RPMI8226 (cell line): ENCODE measurements at regions not wholly inside any gene's neighbourhood (a gene's known extent, or its start where the extent isn't known, plus 50 kb on each side); places are given as distances from the start of the nearest gene placed in this dataset.
"Not testable (repeated sequence)": the region's sequence is repeated elsewhere in the genome, so short reads cannot be mapped to it uniquely, and the experiment has no call there.

Experiments used
- DNase-seq: peaks from one replicate; pipeline ENCODE4 v3.0.0-alpha.2; 2015

DNA sequence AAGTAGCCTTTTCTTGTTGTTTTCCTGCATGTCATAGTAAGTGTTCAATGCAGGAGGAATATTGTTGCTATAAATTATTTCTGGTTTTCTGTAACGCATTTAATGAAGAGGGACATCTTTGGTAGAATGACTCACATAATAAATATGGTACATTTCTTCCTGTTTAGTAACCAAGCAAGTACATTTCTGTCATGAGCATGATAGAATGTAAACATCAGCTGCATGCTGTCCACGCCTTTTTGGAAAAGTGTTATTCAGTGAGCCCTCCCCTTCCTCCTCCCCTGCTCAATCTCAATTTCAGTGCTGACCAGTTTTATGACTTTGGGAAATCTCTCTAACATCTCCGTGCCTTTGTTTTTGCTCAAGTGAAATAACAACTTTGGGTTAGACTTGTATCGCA is 664.0 kb downstream of the XPNPEP1 start:
- no peak for DNase-seq

DNA sequence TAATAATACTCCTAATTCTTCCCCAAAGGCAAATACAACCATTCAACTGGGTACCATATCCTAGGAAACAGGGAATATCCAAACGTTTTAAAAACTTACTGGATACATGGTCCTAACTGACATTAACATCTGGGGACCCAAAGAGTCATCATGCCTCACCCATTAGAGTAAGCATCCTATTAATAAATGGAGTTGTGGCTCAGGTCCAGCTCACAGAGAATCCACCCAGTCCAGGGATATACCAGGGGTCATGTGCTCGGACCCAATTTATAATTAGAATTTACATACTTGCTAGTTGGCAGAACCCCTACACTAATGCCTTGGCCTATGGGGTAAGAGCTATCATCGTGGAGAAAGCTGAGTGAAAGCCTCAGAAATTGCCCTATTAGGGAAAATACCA is 670.0 kb downstream of the XPNPEP1 start:
- DNase-seq, result no peak

DNA sequence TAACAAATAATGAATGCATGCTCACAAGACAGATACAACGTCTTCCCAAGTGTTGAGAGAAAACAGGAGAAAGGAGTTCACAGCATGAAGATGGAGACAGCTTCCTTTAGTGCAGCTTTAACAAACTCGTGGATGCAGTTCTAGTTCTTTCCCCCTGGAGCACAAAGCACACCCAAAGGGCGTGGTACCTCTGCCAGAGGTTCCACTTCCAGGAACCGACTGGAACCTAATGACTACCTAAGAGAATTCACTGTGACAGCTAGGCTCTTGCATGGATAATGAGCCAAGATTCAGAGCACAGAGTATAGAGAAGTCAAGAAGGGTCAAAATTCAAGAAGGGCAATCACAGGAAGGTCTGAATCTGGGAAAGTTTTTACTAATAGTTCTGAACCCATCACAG is 673.2 kb downstream of the XPNPEP1 start:
- DNase-seq, result no peak

DNA sequence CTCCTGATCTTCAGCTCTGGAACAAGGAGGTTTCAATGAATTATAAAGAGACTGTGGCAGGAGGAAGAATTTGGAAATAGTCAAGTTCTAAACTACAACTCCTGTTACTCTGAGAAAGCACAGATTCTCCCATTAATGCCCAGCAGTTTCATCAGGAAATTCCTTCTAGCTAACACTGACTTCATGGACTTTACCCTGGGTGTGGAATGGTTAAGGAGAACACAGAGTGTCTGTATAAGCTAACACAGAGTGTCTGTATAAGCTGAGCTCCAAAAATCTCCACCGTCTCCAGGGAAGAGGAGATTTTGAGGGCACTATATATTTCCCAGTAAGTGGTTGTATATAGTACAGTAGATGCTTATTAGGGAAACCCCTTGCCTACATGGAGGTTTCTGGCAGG is 675.5 kb downstream of the XPNPEP1 start:
- no peak for DNase-seq

DNA sequence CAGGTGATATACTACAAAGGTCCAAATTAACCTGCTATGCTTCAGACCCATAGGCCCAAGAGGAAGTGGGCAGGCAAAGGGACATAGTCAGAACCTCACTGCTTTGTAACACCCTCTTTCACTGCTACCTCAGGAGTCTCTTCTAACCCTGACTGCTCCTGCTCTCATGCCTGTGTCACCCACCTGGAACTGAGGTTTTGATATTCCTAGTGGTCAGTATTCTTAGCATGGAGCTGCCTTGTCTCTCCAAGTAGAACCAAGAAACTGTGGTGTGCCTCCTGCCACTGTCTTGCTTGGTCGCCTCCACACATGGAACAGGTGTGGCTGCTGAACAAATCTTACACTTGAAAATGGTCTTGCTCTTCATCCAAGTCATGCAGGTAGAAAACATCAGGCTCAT is 677.5 kb downstream of the XPNPEP1 start:
- DNase-seq, result no peak

DNA sequence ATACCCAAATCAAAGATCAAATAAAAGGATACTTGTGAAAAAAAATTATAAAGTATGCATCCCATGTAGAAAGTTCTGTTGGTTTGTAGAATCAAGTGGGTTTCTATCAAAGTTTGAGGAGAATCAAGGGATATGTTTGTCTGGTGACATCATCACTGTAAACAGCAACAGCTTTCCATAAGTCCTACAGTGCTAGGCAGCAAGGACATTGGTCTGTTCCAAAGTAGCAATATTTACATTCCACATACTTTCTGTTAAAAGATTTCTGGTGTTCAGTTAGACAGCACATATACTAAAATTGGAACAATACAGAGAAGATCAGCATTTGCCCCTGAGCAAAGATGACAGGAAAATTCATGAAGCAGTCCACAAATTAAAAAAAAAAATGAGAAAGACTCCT is 683.9 kb downstream of the XPNPEP1 start:
- no peak for DNase-seq

DNA sequence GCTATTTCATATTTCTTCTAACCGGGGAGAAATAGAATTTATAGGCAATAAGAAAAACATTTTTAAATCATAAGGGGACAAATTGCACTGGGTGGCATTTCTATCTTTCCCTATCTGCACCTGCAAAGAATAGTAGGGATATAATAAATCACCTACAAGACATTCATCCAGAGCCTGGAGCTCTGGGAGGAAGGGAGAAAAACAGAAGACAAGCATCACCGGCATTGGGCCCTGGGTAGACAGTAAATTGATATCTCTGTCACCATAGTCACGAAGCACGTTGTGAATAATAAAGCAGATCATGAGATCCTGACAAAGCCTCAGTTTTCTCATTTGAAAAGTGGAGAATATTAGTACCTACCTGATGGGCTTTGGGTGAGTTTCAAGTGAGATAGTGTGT is 685.6 kb downstream of the XPNPEP1 start:
- DNase-seq, result no peak

DNA sequence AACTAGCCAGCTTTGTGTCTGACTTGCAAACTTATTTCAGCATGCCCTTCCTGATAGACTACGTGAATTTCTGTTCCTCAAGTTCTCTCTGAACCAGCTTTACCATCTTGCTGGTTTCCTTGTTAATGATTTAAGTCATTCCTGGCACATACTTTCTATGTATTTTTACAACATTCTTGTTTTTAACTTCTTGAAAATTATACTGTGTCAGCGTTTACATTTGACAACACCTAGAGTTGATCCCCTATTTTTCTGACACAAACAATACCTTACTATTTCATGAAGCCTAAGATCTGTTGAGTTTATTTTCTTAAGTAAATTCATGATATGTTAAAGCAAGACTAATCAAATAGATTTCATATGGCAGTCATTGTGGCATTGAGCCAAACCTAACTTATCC is 686.3 kb downstream of the XPNPEP1 start:
- no peak for DNase-seq

DNA sequence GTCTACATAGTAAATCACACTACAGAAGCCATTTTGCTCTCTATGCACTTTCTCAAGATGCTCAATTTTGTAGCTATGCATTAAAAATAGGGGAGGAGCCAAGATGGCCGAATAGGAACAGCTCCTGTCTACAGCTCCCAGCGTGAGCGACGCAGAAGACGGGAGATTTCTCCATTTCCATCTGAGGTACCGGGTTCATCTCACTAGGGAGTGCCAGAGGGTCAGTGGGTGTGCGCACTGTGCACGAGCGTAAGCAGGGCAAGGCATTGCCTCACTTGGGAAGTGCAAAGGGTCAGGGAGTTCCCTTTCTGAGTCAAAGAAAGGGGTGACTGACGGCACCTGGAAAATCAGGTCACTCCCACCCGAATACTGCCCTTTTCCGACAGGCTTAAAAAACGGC is 699.8 kb downstream of the XPNPEP1 start:
- DNase-seq, result not testable (repeated sequence)

DNA sequence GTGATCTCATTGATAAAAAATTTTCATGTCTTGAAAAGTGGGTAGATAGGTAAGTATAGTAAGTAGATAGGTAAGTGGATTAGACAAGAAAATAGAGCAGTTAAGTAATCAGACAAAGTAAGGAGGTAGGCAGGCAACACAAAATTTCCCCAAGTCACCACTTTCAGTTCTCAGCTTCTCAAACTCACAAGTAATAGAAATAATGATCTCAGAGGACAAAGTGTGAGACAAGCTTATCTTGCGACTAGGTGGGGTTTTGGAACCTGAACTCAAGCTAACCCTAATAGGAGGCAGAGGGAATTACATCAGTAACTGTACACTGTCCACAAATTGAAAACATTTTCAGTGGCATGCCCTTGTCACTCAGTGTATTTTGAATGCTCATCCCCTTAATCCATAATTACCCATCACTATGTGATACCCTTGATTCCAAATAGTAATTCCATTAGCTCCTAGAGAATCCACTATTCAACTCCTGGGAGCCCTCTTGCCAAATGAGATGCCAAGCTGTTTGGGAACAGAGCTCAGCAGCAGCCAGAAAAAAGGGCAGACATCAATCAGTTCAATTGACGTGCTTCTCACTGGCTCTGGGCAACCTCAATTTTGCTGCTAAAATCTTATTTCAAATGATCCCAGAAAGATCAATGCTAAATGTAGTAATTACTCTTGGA is 703.2 kb downstream of the XPNPEP1 start:
- no peak for DNase-seq

DNA sequence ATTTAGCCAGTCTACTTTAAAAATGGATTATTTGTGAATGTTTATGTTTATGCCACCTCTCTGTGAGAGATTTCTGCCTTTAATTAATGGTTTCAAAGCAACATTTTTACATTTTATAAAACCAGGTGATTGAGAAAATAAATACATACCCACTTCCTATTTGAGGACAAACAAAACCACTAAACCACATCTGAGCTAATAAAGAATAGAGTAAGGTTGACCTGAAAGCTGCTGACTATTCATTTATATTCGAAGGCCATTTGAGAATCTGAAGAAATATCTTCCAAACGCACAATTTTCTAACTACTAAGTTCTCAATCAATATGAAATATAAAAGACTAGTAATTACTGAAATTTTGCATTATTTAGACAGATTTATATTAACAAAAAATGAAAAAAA is 705.1 kb downstream of the XPNPEP1 start:
- no peak for DNase-seq

DNA sequence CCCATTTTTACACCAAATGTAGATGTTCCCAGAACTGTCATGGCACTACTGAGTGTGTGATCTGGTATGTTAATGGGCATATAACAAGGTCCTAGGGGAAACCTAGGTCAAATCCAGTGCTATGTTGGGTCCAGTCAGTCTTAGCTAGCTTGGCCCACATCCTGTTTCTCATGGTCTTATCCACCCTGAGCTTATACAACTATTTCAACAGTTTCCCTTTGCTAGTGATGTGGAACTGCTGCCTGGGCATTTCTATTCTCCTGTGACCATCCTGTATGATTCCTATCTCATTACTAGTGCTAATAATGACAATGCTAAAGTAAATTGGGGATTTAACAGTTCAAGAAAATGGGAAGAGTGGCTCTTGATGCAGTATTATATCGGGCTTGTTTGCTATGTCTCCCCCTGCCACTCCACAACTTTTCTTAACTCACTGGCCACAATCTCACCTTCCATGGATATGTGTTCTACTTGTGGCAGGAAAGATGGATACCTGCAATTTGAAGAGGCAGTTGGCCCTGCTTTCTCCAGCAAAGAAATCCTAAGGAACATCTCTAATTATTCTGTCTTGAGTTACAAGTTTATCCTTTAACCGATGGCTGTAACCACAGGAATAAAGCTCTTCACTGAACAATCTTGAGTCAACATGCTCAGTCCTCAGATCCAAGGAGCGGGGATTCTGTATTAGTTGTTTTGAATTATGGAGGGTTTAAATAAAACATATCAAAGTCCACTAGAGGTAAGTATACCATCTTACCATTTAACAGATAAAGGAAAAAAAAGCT is 707.8 kb downstream of the XPNPEP1 start:
- DNase-seq, result no peak

DNA sequence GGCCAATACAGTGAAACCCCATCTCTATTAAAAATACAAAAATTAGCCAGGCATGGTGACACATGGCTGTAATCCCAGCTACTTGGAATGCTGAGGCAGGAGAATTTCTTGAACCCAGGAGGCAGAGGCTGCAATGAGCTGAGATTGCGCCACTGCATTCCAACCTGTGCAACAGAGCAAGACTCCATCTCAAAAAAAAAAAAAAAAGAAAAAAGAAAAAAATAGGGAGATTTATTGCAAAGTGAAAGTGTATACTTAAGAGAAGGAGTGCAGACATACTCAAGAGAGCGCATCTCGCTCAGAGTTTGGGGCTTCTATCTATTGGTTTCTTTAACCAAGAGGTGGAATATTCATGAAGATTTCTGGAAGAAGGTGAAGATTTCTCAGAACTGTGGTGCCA is 708.4 kb downstream of the XPNPEP1 start:
- DNase-seq, result not testable (repeated sequence)

DNA sequence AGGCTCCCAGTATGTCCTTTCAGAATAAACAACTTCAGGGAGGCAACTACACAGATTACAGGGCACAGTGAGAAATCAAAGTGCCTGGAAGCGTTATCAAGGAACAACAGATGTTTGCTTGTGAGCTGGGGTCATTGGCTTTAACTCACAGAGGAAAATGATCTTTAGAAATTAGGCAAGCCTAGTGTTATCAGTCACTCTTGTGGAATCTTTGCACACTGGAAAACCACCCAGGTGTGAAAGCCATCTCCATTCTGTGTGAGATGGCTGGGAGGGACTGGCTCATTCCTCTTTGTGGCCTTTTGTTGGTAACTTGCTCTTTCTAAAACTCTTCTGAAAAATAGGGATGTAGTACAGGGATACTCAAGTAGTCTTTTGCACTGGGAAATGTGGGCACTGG is 716.0 kb downstream of the XPNPEP1 start:
- no peak for DNase-seq

DNA sequence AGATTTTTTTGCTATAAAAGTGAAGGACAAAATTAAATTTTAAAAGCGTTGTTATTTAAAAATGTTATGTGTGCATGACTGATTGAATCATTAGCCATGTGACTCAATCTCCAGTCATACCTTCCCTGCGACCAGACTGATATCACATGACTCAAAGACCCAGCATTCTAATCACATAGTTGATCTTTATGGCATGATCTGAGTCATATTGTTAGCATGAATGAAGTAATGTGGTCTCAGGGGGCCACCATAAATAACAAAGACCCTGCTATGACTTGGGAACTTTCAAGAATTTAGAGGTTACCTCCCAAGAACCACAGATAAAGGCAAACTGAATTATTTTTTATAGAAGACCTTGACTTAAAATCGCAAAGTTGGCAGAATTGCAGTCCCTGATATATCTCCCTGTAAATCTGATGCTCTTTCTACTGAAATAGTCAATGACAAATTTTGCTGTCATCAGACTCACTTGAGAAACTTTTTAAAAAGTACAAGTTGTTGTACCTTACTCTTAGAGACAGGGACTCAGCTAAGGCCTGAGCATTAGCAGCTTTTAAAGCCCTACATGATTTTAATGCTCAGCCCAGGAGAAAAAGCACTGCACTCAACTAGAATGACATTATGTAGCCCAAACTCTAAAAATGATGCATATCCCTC is 717.3 kb downstream of the XPNPEP1 start:
- DNase-seq, result no peak

DNA sequence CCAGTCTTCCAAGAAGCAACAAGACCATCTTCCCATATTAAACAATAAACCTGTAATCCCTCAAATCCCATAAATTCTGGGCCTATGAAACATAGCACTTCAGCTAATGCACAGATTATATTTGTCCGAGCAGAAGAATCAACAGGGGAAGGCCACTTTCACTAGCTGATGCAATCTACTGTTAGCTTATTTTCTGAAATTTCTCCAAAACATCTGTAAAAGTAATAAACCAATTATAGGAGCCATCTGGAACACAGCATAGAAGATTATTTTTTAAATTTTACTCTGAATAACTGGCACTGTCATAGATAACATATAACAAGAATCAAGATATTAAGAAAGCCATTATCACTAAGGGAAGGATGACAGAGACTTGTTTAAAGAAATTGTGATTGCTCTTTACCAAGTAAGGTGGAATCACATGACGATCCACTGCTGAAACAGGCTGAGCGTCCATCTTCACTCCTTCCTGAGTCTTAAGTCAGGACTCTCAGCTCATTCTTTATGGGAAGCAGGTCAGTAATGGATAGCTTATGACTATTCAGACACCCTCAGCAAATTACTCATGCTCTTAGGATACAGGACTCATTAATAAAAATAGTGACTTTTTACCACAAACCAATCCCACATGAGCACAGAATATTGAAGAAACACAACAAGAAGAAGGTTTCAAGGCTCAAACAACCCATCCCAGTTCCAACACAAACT is 719.5 kb downstream of the XPNPEP1 start:
- DNase-seq, result no peak

DNA sequence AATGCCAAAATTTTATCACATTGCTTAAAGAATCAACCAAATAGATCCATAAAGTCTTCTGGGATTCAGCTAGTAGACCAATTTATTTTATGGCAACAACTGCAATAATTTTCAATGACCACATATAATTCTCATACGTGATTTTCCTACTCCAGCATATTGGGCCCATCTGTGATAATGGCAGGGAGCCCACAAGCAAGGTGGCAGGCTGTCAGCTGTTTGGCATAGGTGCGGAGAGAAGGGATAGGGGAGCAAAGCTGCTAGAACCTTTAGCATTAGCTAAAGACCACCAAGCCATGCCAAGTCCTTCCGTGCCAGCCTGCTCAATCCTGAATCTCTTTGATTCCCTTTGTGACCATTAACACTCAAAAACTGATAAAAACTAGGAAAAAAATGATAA is 721.2 kb downstream of the XPNPEP1 start:
- no peak for DNase-seq

DNA sequence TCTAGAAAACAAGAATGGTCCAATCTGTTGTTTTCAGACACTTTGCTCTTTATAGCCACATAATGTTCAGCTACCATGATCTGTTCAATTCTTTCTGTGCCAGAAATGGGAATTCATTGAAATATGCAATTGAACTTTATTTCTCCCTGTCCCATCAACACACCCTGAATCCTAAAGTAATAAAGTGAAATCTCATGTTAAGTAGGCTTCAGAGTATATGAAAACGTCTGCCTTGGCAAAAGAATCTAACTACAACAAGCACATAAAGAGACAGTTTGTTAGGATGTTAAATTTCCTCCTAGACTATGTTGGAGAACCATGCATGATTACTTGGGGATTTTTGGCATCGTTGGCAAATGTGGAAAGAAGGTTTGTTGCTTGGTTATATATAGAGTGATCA is 722.7 kb downstream of the XPNPEP1 start:
- no peak for DNase-seq

DNA sequence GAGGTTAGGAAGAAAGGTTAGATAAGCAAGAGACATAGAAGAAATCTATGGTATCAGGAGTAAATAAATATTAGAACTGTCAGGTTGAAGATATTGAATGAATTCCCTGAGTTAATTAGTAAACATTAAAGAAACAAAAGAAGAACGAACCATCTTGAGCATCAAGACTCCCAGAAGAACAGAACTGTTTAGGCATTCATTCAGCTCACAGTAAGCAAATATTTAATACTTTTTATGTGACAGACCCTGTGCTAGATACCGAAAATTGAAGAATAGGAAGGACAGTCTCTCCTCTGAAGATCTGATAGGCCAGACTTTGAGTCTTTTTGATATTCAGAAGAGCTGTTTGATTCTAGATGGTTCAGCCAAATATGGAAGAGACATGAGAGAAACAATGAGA is 731.5 kb downstream of the XPNPEP1 start:
- DNase-seq, result no peak

DNA sequence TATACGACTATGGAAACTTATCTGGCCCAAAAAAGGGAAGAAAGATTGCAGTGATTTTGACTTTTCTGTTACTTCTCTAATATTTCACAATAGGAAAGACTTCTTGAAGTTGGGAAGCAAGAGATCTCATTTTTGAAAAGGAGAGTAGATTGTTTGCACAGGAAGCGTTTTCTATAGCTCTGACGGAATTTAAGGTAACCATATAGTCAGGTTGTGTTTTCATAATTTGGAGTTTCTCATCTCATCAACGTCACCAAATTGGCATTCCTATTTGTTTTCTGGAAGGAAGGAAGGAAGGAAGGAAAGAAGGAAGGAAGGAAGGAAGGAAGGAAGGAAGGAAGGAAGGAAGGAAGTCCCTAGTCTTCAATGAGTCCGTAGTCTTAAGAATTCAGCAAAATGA is 732.0 kb downstream of the XPNPEP1 start:
- DNase-seq, result no peak

DNA sequence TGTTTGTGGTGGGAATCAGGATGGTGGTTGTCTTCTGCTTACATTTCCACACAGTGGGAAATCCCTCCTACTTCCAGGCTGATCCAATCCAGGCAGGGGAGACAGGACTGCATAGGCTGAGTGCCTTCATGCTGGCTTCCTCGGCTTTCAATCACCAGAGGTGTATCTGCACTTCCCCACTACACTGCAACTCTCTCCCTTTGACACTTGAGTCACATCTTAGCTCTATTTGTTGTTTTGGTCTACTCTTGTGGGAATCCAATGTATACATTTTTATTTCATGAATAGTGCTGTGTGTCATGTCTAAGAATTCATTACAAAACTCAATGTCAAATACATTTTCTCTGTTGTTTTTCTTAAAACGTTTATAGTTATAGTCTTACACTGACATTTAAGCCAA is 735.6 kb downstream of the XPNPEP1 start:
- no peak for DNase-seq

DNA sequence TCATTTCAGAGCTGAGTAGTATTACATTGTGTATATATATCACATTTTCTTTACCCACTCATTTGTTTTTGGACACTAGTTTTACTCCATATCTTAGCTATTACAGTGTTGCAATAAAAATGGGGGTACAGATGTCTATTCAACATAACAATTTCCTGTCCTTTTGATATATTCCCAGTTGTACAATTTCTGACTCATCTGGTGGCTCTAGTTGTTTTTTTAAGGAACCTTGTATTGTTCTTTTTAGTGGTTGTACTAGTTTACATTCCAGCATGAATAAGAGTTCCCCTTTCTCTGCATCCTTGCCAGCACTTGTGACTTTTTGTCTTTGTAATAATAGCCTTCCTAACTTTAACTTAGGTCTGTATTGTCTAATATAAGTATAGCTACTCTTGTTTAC is 739.9 kb downstream of the XPNPEP1 start:
- DNase-seq, result no peak

DNA sequence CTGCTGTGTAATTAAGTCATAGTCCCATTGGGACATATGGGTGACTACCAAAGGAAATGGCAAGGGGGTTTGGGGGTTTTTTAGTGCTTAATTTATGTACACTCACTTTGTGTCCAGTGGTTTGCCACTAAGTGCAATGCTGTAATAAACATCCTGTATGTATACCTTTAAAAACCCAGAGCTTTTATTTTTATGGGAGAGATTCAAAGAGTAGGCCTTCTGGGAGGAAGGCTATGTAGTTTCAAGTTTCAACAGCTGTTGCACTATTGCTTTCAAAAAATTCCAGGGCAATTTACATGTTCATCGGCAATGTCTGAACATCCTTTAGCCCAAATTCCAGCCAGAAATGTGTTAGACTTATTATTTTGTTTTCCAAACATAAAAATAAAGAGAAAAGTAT is 744.7 kb downstream of the XPNPEP1 start:
- no peak for DNase-seq

DNA sequence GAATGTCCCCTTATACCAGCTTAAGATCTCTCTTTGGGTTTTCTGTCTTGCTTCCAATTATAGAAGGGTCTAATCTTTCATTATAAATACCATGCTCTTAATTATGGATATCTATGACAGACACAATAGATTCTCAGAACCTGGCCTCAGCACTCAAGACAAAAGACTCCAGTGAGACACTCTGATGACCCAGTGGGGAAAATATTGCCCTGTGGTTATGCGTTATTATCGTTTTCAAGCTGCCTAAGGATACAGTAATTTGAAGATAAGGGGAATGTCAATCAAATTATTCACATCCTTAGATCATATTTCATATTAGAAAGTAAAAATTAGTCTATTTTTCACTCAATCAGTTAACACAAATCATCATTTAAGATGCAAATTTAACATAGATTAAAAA is 748.8 kb downstream of the XPNPEP1 start:
- DNase-seq, result no peak
